Central memory CD4-positive, alpha-beta T cell (primary cell): ENCODE measurements at regions not wholly inside any gene's neighbourhood (a gene's known extent, or its start where the extent isn't known, plus 50 kb on each side); places are given as distances from the start of the nearest gene placed in this dataset.
"Not testable (repeated sequence)": the region's sequence is repeated elsewhere in the genome, so short reads cannot be mapped to it uniquely, and the experiment has no call there.

Experiments
- DNase-seq: peaks from one replicate; pipeline ENCODE4 v3.0.0; 2022

- no peak for DNase-seq
These were observed 163.9 kb upstream of the AUTS2 start for GRCh38 chr7:69434398-69434815.

DNA sequence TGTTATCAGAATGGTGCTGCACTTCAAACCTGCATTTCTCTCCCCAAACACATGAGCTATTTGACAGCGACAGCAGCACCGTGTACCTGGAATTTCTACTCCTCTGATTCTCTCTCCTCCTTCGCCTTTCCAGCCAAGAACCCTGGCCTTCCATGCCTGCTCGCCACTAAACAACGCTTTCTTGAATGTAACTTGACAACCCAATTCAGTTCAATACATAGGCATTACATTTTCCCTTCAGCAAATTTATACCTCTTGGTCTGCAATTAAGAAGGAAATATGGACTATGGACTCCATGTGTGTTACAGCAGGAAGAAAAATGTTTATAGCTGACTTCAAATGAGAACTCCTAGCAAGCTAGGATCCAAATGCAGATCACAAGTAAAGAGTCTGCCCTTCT lies 162.6 kb upstream of the AUTS2 start:
- DNase-seq = no peak

DNA sequence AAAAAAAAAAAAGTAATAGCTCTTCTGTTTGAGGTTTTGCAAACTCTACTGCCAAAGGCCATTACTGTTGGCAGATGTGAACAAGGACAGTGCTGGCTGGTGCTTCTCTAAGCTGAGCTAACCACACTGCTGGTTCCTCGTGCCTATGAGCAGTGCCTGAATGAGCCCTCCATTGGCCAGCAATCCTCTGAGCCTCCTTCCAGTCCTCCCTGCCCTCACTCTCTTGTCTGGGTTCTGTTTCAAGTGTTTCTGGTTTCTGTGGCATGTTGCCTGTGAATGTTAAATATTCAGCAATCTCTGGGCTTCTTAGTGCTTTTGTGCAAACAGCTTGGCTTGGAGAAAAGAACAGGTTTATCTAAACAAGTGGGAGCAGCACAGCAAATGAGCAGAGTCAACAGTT lies 161.3 kb upstream of the AUTS2 start:
- DNase-seq = no peak

GRCh38 chr7:69438584-69439412 lies 159.5 kb upstream of the AUTS2 start:
- no peak for DNase-seq

DNA sequence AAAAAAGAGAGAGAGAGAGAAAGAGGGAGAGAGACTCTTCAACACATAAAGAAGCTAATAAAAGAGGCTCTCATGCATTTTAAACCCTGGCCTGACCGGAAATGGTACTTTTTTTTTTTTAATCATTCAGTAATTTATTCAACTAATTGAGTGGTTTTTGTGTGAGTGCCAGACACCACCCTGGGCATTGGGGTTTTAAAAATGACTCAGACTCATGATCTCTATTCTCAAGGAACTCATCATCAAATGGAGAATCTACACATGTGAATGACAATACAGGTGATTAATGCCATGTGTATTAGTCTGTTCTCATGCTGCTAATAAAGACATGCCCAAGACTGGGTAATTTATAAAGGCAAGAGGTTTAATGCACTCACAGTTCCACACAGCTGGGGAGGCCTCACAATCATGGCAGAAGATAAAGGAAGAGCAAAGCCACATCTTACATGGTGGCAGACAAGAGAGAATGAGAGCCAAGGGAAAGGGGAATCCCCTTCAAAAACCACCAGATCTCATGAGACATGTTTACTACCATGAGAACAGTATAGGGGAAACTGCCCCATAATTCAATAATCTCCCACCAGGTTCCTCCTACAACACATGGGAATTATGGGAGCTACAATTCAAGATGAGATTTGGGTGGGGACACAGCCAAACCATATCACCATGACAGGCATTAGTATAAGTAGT lies 158.5 kb upstream of the AUTS2 start:
- no peak for DNase-seq

DNA sequence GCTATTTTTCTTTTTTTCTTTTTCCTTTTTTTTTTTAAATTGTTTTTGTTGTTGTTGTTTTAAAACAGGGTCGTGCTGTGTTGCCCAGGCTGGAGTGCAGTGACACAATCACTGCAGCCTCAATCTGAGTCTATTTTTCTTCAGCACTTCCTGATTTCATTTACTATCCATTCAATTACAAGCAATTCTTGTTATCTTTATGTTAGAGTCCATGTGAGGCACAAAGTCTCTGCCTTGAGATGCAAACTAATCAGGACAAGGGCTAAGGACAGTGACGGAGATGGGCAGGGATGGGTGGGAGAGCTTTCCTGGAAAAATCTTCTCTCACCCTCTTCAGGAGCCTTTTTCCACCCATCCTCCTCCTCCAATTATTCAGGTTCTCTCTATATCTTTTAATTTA lies 157.3 kb upstream of the AUTS2 start:
- DNase-seq = no peak

GRCh38 chr7:69443136-69443535 lies 155.1 kb upstream of the AUTS2 start:
- DNase-seq = no peak

- DNase-seq = no peak
These were observed 152.7 kb upstream of the AUTS2 start for GRCh38 chr7:69445541-69445940.

DNA sequence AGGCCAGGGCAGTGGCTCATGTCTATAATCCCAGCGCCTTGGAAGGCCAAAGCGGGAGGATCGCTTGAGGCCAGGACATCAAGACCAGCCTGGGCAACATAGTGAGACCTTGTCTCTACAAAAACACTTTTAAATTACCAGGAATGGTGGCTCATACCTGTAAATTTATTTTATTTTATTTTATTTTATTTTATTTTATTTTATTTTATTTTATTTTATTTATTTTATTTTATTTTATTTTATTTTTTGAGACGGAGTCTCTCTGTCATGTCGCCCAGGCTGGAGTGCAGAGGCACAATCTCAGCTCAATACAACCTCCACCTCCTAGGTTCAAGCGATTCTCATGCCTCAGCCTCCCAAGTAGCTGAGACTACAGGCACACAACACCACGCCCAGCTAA lies 152.1 kb upstream of the AUTS2 start:
- not testable (repeated sequence) for DNase-seq

DNA sequence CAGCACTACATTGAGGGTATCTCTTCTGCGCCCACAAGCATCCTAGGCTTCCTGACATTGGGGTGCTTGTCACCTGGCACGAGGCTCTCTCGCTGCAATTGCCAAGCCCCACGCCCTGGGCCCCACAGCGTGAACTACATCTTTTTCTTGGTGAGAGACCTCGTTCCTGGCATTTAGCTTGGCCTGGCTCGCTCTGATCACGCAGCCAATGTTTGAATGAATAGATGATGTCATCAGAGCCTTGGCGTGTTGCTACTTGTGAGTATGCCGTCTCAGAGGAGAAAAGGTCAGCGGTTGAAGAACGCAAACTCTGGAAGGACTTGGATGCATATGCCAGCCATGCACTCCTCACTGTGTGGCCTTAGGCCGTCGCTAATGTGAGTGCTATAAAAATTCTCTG lies 150.2 kb upstream of the AUTS2 start:
- DNase-seq = no peak

GRCh38 chr7:69450456-69450855 lies 147.8 kb upstream of the AUTS2 start:
- DNase-seq = no peak

DNA sequence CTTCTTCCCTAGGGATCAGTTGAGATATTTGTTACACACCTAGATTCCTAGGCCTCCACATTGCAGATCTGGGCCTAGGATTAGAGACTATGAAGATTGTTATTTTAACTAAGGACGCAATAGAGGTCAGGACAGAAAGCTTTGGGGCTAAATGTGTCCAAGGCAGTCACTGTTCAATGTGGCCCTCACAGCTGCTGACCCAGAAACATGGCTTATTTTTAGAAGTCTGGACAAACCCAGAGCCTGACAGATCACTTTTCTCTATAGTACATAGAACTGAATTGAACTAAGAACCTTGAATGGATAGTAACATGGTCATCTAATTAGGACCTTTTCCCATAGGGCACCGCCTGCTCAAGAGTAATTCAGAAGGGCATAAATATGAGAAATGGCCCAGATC lies 146.6 kb upstream of the AUTS2 start:
- DNase-seq = no peak

DNA sequence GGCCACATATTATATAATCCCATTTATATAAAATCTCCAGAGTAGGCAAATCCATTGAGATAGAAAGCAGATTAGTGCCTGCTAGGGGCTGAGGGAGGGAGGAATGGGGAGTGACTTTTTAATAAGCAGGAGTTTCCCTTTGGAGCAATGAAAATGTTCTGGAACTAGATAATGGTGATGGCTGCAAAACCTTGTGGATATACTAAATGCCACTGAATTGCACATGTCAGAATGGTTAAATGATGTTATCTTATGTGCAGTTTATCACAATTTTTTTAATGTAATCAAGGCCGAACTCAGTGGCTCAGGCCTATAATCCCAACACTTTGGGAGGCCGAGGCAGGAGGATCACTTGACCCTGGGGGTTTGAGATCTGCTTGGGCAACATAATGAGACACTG lies 145.5 kb upstream of the AUTS2 start:
- DNase-seq = no peak

DNA sequence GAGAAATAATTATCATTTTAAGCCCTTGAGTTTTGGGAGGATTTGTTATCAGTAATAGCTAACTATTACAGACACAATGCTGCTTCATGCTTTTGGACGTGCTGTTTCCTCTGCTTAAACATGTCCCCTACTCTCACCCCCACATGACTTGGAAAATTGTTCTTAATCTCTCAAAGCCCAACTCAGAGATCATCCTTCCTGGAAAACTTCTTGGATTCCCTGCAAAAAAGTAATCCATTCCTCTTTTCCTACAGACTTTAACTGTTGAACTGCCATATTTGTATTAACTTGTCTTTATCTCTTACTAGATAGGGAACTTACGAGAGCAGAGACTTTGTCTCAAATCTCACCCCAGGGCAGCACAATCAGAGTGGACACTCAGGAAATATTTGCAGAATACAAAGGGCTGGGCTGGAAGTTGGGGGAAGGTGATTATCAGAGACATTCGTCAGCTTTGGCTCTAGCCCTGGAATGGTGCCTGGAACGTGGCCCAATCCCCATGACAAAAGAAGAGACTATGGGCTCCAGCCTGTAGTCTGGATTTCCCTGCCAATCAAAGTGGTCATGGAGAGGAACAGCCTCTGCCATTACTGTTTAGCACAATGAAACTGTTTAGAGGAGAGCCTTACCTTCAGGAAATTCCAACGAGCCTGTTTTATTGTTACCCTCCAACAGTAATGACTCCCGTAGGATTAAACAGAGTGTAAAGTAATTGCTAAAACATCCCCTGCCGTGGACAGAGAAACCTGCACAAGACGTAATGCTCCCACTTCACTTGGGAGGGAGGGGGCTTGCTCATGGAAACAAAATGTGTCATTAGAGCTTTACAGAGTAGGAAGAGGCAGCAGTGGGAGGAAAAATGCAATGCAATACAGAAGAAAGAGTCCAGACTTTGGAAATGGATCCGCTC lies 140.4 kb upstream of the AUTS2 start:
- DNase-seq = no peak

DNA sequence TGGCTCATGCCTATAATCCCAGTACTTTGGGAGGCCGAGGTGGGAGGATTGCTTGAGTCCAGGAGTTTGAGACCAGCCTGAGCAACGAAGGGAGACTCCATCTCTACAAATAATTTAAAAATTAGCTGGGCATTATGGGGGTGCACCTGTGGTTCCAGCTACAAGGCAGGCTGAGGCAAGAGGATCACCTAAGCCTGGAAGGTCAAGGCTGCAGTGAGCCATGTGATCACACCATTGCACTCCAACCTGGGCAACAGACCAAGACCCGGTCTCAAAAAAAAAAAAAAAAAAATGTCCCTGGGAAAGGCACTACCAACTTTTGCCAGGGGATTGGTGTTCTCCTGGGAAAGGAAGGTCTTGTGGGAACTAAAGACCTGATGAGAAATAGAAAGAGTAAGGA lies 134.2 kb upstream of the AUTS2 start:
- no peak for DNase-seq

DNA sequence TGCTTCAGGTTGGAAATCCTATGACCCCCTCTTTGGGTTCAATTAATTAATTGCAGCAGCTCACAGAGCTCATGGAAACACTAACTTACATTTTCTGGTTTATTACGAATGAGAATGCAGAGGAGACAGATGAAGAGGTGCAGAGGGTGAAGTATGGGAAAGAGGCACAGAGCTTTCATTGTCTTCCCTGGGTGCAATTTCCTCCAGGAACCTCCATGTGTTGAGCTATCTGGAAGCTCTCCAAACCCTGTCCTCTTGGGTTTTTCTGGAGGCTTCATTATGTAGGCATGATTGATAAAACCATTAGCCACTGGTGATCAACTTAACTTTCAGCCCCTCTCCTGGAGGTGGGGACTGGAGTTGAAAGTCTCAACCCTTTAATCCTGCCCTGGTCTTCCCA lies 133.0 kb upstream of the AUTS2 start:
- no peak for DNase-seq

DNA sequence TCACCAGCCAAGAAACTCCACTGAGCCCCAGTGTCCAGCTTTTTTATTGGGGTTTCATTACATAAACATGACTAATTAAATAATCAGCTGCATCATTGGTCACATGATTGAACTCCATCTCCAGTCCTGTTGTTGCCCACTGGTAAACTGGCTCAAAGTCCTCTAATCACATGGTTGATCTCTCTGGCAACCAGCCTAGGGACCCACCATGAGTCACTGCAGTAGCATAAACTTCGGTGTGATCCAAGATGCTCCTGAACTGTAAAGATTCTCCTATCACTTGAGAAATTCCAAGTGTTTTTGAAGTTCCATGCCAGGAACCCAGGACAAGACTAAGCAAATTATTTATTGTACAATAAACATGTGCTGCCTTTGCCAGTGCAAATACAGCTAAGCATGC lies 130.4 kb upstream of the AUTS2 start:
- no peak for DNase-seq

DNA sequence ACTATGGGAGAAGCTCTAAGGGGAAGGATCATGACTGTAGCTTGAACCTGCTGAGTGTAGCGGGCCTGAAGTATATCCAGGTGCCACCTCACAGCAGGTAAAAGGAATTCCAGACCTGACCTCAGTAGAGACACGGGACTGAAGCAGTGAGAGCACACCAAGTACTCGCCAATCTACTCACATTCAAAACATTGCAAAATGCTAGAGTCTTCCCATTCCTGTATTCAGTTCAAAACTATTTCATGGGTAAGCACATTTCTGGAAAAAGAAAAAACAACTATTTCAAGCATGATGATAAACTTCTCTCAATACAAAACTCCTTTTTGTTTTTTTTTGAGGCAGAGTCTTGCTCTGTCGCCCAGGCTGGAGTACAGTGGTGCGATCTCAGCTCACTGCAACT lies 121.9 kb upstream of the AUTS2 start:
- DNase-seq = no peak

GRCh38 chr7:69482676-69483075 lies 115.6 kb upstream of the AUTS2 start:
- DNase-seq = no peak

GRCh38 chr7:69489533-69489932 lies 108.7 kb upstream of the AUTS2 start:
- no peak for DNase-seq

DNA sequence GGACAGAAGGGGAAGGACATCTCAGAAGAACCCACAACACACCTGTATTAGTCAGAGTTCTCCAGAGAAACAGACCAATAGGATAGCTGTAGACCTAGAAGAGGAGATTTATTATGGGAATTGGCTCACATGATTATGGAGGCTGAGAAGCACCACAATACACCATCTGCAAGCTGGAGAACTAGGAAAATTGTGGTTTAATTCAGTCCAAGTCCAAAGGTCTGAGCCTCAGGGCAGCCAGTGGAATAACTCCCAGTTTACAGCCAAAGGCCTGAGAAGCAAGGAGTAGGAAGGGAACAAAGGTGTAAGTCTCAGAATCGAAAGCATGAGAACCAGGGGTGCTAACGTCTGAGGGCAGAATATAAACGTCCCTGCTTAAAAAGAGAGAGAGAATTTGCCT lies 99.6 kb upstream of the AUTS2 start:
- no peak for DNase-seq

GRCh38 chr7:69502358-69502757 lies 95.9 kb upstream of the AUTS2 start:
- no peak for DNase-seq

- no peak for DNase-seq
These were observed 93.4 kb upstream of the AUTS2 start for GRCh38 chr7:69504733-69505420.
